GM12878 (cell line): ENCODE measurements at regions not wholly inside any gene's neighbourhood (a gene's known extent, or its start where the extent isn't known, plus 50 kb on each side); places are given as distances from the start of the nearest gene placed in this dataset.

Experiments used
- ATAC-seq: fragments of 200-7000 bp; cut with Tn5 transposase; 3 replicates; pipeline ENCODE4 v1.9.1; 2020; ENCODE audit warnings: mild to moderate bottlenecking, moderate library complexity
- BruUV-seq: library from RNA; stranded (reverse); fragments of 400-500 nt; replicated peaks from 2 replicates; lab custom pipeline; 2021; lab: Mats Ljungman, UMichigan
- CTCF ChIA-PET: fragments of 300-600 bp; sonication (Branson Sonifier 250); formaldehyde crosslinking; extraction: SDS; loops from one replicate; lab custom pipeline; 2021; ENCODE audit warnings: inconsistent platforms; lab: Yijun Ruan, JAX
- POLR2A ChIA-PET: fragments of 350-600 bp; formaldehyde crosslinking; extraction: SDS; loops from one replicate; lab custom pipeline; 2021; ENCODE audit warnings: inconsistent platforms; lab: Charles Lee
- RAD21 ChIA-PET: fragments of 300-600 bp; sonication (Branson Sonifier 250); formaldehyde crosslinking; loops from one replicate; lab custom pipeline; 2023; ENCODE audit warnings: antibody characterized with exemption; ENCODE audit not compliant: unreplicated experiment; lab: Charles Lee
- SMC1A ChIA-PET: fragments of 300-600 bp; sonication (Branson Sonifier 250); formaldehyde crosslinking; loops from one replicate; lab custom pipeline; 2023; ENCODE audit not compliant: unreplicated experiment, uncharacterized antibody; lab: Charles Lee
- DNase-seq: peaks from one replicate; pipeline ENCODE4 v3.0.0-alpha.2; 2011; ENCODE audit warnings: low read depth, low spot score
- FAIRE-seq: peaks from 3 replicates; lab custom pipeline; 2011; peaks lifted over from hg19 to GRCh38; lab: Jason Lieb, UNC
- H2AFZ ChIP-seq: 2 replicates; pipeline ENCODE4 v1.6.0; 2011; ENCODE audit warnings: low read depth, low read length, control low read depth; ENCODE audit not compliant: control insufficient read depth
- H3K27ac ChIP-seq: 2 replicates; pipeline ENCODE4 v1.5.1; 2011; ENCODE audit warnings: control low read depth; ENCODE audit not compliant: control insufficient read depth, insufficient read depth
- H3K27me3 ChIP-seq, 2 experiments: replicated peaks in 1 of 2; 2 replicates each; pipeline versions ENCODE4 v1.6.0 to v1.6.1; 2011; ENCODE audit warnings: low read length in 1 of 2; ENCODE audit not compliant: control insufficient read depth in 2 of 2, insufficient read depth in 2 of 2
- H3K36me3 ChIP-seq, 2 experiments: 2 replicates each; pipeline ENCODE4 v1.5.1; 2011; ENCODE audit warnings: low read length in 1 of 2; ENCODE audit not compliant: control insufficient read depth in 2 of 2, insufficient read depth in 2 of 2
- H3K4me1 ChIP-seq: 2 replicates; pipeline ENCODE4 v1.6.1; 2011; ENCODE audit warnings: mild to moderate bottlenecking, low read length, moderate library complexity, mixed read lengths; ENCODE audit not compliant: control insufficient read depth, insufficient read depth
- H3K4me2 ChIP-seq: 2 replicates; pipeline ENCODE4 v1.6.0; 2011; ENCODE audit warnings: control low read depth; ENCODE audit not compliant: control insufficient read depth, insufficient read depth
- H3K4me3 ChIP-seq: fragments of 200-600 bp; sonication (generic); 2 replicates; pipeline ENCODE4 v1.5.1; 2016
- H3K79me2 ChIP-seq: 2 replicates; pipeline ENCODE4 v1.6.0; 2011; ENCODE audit warnings: low read length; ENCODE audit not compliant: control insufficient read depth, insufficient read depth
- H3K9ac ChIP-seq: 2 replicates; pipeline ENCODE4 v1.8.0; 2011; ENCODE audit warnings: low read length, control low read depth, mixed read lengths; ENCODE audit not compliant: control insufficient read depth, insufficient read depth
- H3K9me3 ChIP-seq: replicated peaks from 3 replicates; pipeline ENCODE4 v1.5.1; 2011; ENCODE audit warnings: mild to moderate bottlenecking, low read length; ENCODE audit not compliant: control insufficient read depth, insufficient read depth
- H4K20me1 ChIP-seq: 2 replicates; pipeline ENCODE4 v1.6.0; 2011; ENCODE audit not compliant: control insufficient read depth, insufficient read depth
- CEBPB ChIP-seq, 2 experiments: fragments of 150-350 bp in 1 of 2; IDR thresholded peaks; 2 replicates each; pipeline ENCODE4 v1.6.1; 2012 to 2014; ENCODE audit warnings: low read depth in 2 of 2, low read length in 2 of 2, borderline replicate concordance in 1 of 2, inconsistent platforms in 1 of 2
- IKZF1 ChIP-seq: fragments of 450-650 bp; conservative IDR thresholded peaks from 2 replicates; pipeline ENCODE4 v1.6.1; 2017; ENCODE audit warnings: antibody characterized with exemption, mild to moderate bottlenecking
- IKZF2 ChIP-seq, 2 experiments: fragments of 450-650 bp; IDR thresholded peaks; 2 replicates each; pipeline ENCODE4 v1.6.1; 2017; ENCODE audit warnings: mild to moderate bottlenecking in 2 of 2, moderate library complexity in 2 of 2
- MEF2A ChIP-seq: IDR thresholded peaks from 2 replicates; pipeline ENCODE4 v1.6.1; 2011; ENCODE audit warnings: low read depth, mild to moderate bottlenecking, low read length, moderate library complexity; ENCODE audit not compliant: insufficient read depth
- POLR2AphosphoS5 ChIP-seq: IDR thresholded peaks from 2 replicates; pipeline ENCODE4 v1.6.1; 2011; ENCODE audit warnings: mild to moderate bottlenecking, low read length, inconsistent platforms
- SMAD5 ChIP-seq: IDR thresholded peaks from 2 replicates; pipeline ENCODE4 v1.6.1; 2016; ENCODE audit warnings: antibody characterized with exemption, low read depth
- SUZ12 ChIP-seq: fragments of 200-600 bp; sonication (generic); IDR thresholded peaks from one replicate; pipeline ENCODE4 v1.6.1; 2018; ENCODE audit warnings: antibody characterized with exemption, mild to moderate bottlenecking; ENCODE audit not compliant: unreplicated experiment
- ZBTB4 ChIP-seq: fragments of 450-650 bp; formaldehyde crosslinking; IDR thresholded peaks from 2 replicates; pipeline ENCODE4 v1.4.0; 2022; ENCODE audit warnings: mild to moderate bottlenecking, moderate library complexity
- WGBS: methylation state at CpG from one replicate; pipeline ENCODE4 v1.1.6; 2016; ENCODE audit warnings: low lambda C conversion rate; ENCODE audit not compliant: insufficient replicate concordance, insufficient coverage; ENCODE audit errors: missing lambda C conversion rate; 5-methylcytosine and 5-hydroxymethylcytosine counted together
- in situ Hi-C: fragments of 300-500 bp; cut with MboI; formaldehyde crosslinking; loops from 9 replicates; pipeline ENCODE4 v1.14.3; 2018; ENCODE audit warnings: mixed read lengths
- intact Hi-C: fragments of 100-400 bp; cut with micrococcal nuclease; formaldehyde crosslinking; loops from one replicate; pipeline ENCODE4 v1.14.2; 2022; ENCODE audit not compliant: unreplicated experiment

GRCh38 chrX:46308110-46308509 lies 237.1 kb downstream of the ZNF674 start:
- ChIA-PET SMC1A (interaction anchor here (0.8 kb wide), 1 partner anchor 100 kb away, joined by 3 read pairs; no protein-coding TSS in a partner anchor), POLR2A (no interaction called here)
- Histone ChIP-seq H3K9me3 (peaks cover 2% of the 10 kb centered on the region; the same call in 2 of the 3 replicates), H3K27ac (no peak overlapping the region), H3K27me3 (no peaks in the 10 kb centered on the region), H3K9ac (no peak overlapping the region), H3K36me3 (no peaks in the 10 kb centered on the region)
- no peak for TF ChIP-seq SMAD5
- no peak for TF ChIP-seq CEBPB (IDR thresholded peaks at IDR 0.05; ENCODE audit: borderline replicate concordance in 1 of 2, low read depth in 2 of 2, low read length in 2 of 2)
- TF ChIP-seq IKZF1: no peak
- no peak for TF ChIP-seq POLR2AphosphoS5
- no peak for TF ChIP-seq IKZF2 (IDR thresholded peaks at IDR 0.05)
- TF ChIP-seq MEF2A: no peak
- TF ChIP-seq ZBTB4 (CRISPR knock-in tag): no peak
- TF ChIP-seq SUZ12: no peak
- TF ChIP-seq, all 136 proteins: peak for 0
- no peak for DNase-seq
- in situ Hi-C loops: no loop called here
- ATAC-seq: no peak
- Histone ChIP-seq H3K4me3 (no peak overlapping the region), H3K4me2 (no peak overlapping the region), H2AFZ (no peak overlapping the region), H3K4me1 (no peaks in the 10 kb centered on the region), H4K20me1 (no peaks in the 10 kb centered on the region), H3K79me2 (no peaks in the 10 kb centered on the region)
- intact Hi-C loops: no loop called here
- CTCF ChIA-PET: no interaction called here
- 0% methylated on average over 3 of the region's 3 CpGs for WGBS
- FAIRE-seq: no peak
- RAD21 ChIA-PET: no interaction called here
- no TSS peak for BruUV-seq
